ENCODE measurements at regions not wholly inside any gene's neighbourhood (a gene's known extent, or its start where the extent isn't known, plus 50 kb on each side); places are given as distances from the start of the nearest gene placed in this dataset.
A peak's percentile ranks its signal among the peaks of the same experiment; 100 is the strongest.

GRCh38 chr10:117431160-117431559 is 55.9 kb upstream of the PDZD8 start:
- TF ChIP-seq CTCF (optimal IDR thresholded peaks at IDR 0.05 in 1 of 3, IDR thresholded peaks at IDR 0.05 in 1 of 3, conservative IDR thresholded peaks at IDR 0.05 in 1 of 3; ENCODE audit: extremely low read depth in 1 of 3, insufficient read depth in 2 of 3, low read length in 3 of 3) (peak; percentile 42 to 53 (median 43)), EZH2 (IDR thresholded peaks at IDR 0.05; ENCODE audit: low read length) (no peak)

Measured in keratinocyte (primary cell).